HFFc6 (cell line): ENCODE measurements at regions not wholly inside any gene's neighbourhood (a gene's known extent, or its start where the extent isn't known, plus 50 kb on each side); places are given as distances from the start of the nearest gene placed in this dataset.

Source experiments
- DNase-seq: peaks from one replicate; pipeline ENCODE4 v3.0.0-alpha.2; 2018
- H3K27ac Mint-ChIP-seq: 2 replicates; pipeline ENCODE4 v1.8.0; 2020; ENCODE audit warnings: mild to moderate bottlenecking, mixed read lengths
- H3K27me3 Mint-ChIP-seq: 2 replicates; pipeline ENCODE4 v1.8.0; 2021; ENCODE audit warnings: mild to moderate bottlenecking, moderate library complexity, mixed read lengths; ENCODE audit not compliant: insufficient read depth
- H3K36me3 Mint-ChIP-seq: 2 replicates; pipeline ENCODE4 v1.8.0; 2021; ENCODE audit warnings: low read depth, mixed read lengths
- H3K4me1 Mint-ChIP-seq: 2 replicates; pipeline ENCODE4 v1.8.0; 2020; ENCODE audit warnings: low read depth, mixed read lengths
- H3K4me3 Mint-ChIP-seq: 2 replicates; pipeline ENCODE4 v1.8.0; 2020; ENCODE audit warnings: mild to moderate bottlenecking, moderate library complexity, mixed read lengths
- H3K9me3 Mint-ChIP-seq: 2 replicates; pipeline ENCODE4 v1.8.0; 2020; ENCODE audit warnings: mild to moderate bottlenecking, mixed read lengths
- TF ChIP-seq, protein P1 (sequence below): fragments of 200-600 bp; sonication (generic); IDR thresholded peaks from 2 replicates; pipeline ENCODE4 v1.5.0; 2021; ENCODE audit warnings: antibody characterized with exemption, mild to moderate bottlenecking

- no peak overlapping the region for H3K4me3 Mint-ChIP-seq
- no peaks in the 10 kb centered on the region for H3K4me1 Mint-ChIP-seq
- no peak for DNase-seq
- TF ChIP-seq, protein P1, sequence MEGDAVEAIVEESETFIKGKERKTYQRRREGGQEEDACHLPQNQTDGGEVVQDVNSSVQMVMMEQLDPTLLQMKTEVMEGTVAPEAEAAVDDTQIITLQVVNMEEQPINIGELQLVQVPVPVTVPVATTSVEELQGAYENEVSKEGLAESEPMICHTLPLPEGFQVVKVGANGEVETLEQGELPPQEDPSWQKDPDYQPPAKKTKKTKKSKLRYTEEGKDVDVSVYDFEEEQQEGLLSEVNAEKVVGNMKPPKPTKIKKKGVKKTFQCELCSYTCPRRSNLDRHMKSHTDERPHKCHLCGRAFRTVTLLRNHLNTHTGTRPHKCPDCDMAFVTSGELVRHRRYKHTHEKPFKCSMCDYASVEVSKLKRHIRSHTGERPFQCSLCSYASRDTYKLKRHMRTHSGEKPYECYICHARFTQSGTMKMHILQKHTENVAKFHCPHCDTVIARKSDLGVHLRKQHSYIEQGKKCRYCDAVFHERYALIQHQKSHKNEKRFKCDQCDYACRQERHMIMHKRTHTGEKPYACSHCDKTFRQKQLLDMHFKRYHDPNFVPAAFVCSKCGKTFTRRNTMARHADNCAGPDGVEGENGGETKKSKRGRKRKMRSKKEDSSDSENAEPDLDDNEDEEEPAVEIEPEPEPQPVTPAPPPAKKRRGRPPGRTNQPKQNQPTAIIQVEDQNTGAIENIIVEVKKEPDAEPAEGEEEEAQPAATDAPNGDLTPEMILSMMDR: no peak
- H3K27ac Mint-ChIP-seq: no peak overlapping the region
- peaks cover 2% of the 10 kb centered on the region for H3K27me3 Mint-ChIP-seq
- no peaks in the 10 kb centered on the region for H3K9me3 Mint-ChIP-seq
- no peaks in the 10 kb centered on the region for H3K36me3 Mint-ChIP-seq
Measured at GRCh38 chr3:137938876-137939275, 71.1 kb upstream of the CLDN18 start.

DNA sequence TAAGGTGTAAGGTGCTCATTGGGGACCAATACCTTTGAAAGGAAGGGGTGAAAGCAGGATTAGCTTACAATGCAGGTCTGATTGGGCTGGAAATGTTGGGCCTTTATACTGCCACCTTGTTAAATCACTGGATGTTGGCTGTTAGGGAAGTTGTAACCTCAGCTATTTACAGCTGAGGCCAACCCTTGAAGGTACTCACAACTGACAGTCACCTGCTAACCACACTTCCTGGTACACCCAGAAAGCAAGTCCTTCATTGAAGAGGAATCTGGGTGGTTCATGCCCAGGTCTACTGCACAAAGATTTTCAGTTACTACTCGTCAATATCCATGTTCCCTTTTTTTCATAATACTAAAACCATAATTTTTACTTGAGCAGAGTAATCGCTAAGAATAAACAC, 65.4 kb upstream of the CLDN18 start:
- DNase-seq: no peak
- Mint-ChIP-seq H3K4me1 (no peaks in the 10 kb centered on the region), H3K27me3 (peaks cover 6% of the 10 kb centered on the region), H3K9me3 (no peaks in the 10 kb centered on the region), H3K36me3 (no peaks in the 10 kb centered on the region), H3K27ac (no peak overlapping the region), H3K4me3 (no peak overlapping the region)
- TF ChIP-seq, protein P1: no peak

DNA sequence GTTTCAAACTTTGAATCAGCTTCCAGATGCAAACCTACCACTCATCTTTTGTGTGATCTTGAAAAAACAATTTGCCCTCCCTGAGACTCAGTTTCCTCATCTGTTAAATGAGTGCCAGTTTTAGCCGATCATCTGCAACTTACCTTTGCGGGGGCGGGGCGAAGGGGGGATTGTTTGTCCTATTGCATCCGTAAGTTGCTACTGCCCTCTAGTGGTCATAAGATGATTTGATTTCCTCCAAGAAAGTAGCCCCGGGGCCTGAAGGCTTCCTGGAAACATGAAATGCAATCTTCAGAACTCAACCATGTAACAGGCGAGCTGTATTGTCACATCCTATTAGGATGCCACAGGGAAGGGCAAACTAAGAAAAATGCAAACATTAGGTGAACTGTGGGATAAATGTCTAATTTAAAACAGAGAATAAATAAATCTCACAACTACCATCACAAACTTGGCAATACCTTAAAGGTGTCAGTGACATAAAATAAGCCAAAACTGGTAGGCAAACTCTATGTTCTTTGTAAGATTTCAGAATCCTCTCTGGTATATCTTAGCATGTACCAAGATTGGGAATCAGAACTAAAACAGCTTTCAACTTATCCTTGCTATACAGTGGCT, 63.5 kb upstream of the CLDN18 start:
- H3K4me3 Mint-ChIP-seq: no peak overlapping the region
- no peaks in the 10 kb centered on the region for H3K36me3 Mint-ChIP-seq
- H3K27ac Mint-ChIP-seq: no peak overlapping the region
- no peaks in the 10 kb centered on the region for H3K4me1 Mint-ChIP-seq
- DNase-seq: peak; percentile 66
- H3K27me3 Mint-ChIP-seq: peaks cover 6% of the 10 kb centered on the region
- H3K9me3 Mint-ChIP-seq: no peaks in the 10 kb centered on the region
- TF ChIP-seq, protein P1: peak; percentile 93

- H3K4me1 Mint-ChIP-seq: no peaks in the 10 kb centered on the region
- no peak overlapping the region for H3K4me3 Mint-ChIP-seq
- no peaks in the 10 kb centered on the region for H3K36me3 Mint-ChIP-seq
- TF ChIP-seq, protein P1: no peak
- no peak overlapping the region for H3K27ac Mint-ChIP-seq
- H3K9me3 Mint-ChIP-seq: no peaks in the 10 kb centered on the region
- DNase-seq: no peak
- H3K27me3 Mint-ChIP-seq: peaks cover 6% of the 10 kb centered on the region
Measured at GRCh38 chr3:137947117-137947516, 62.8 kb upstream of the CLDN18 start.

DNA sequence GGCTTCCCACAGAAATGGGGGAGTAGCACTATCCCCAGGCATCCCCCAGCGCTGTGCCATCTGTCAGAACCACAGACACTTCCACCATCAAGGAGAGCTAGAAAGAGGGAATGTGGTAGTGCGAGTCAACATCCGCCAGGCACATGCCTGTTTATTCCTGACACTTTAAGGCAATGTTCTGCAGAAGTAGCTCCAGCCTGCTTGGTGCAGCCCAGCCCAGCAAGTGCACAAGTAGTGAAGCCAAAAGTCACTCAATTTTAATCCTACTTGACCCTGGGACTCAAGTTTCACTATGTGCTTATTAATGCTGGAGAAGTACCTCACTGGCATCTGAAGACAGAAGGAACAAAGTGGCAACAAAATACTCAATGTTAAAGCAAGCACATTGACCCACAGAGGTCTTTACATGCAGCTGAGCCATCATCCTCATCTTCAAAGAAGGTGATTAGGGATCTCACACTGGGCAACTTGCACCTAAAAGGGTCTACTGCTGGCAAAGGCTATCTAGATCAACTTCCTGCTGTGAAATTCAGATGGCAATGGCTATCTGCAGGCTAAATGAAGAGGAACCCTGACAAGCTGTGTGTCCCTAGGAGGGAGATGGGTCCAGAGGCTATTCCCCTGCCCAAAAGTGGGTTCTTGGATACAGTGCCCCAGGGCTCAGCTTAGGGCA, 61.4 kb upstream of the CLDN18 start:
- TF ChIP-seq, protein P1: no peak
- H3K9me3 Mint-ChIP-seq: no peaks in the 10 kb centered on the region
- H3K27me3 Mint-ChIP-seq: peaks cover 4% of the 10 kb centered on the region
- no peaks in the 10 kb centered on the region for H3K4me1 Mint-ChIP-seq
- H3K27ac Mint-ChIP-seq: no peak overlapping the region
- no peaks in the 10 kb centered on the region for H3K36me3 Mint-ChIP-seq
- DNase-seq: no peak
- H3K4me3 Mint-ChIP-seq: no peak overlapping the region
